Kidney epithelial cell (primary cell): ENCODE measurements at regions not wholly inside any gene's neighbourhood (a gene's known extent, or its start where the extent isn't known, plus 50 kb on each side); places are given as distances from the start of the nearest gene placed in this dataset.

Source experiments
- DNase-seq: peaks from one replicate; pipeline ENCODE4 v3.0.0-alpha.2; 2010; ENCODE audit warnings: low read depth
- H3K27me3 ChIP-seq: 2 replicates; pipeline ENCODE4 v1.6.0; 2011; ENCODE audit warnings: low read length; ENCODE audit not compliant: control insufficient read depth, insufficient read depth
- H3K36me3 ChIP-seq: 2 replicates; pipeline ENCODE4 v1.5.1; 2011; ENCODE audit warnings: low read length; ENCODE audit not compliant: control insufficient read depth, insufficient read depth
- H3K4me3 ChIP-seq: 2 replicates; pipeline ENCODE4 v1.5.1; 2011; ENCODE audit warnings: low read depth, mild to moderate bottlenecking, control low read depth, low read length
- CTCF ChIP-seq: IDR thresholded peaks from 2 replicates; pipeline ENCODE4 v1.5.1; 2011; ENCODE audit warnings: mild to moderate bottlenecking, moderate library complexity, low read length, control low read depth, inconsistent platforms; ENCODE audit not compliant: insufficient read depth, poor library complexity, severe bottlenecking

DNA sequence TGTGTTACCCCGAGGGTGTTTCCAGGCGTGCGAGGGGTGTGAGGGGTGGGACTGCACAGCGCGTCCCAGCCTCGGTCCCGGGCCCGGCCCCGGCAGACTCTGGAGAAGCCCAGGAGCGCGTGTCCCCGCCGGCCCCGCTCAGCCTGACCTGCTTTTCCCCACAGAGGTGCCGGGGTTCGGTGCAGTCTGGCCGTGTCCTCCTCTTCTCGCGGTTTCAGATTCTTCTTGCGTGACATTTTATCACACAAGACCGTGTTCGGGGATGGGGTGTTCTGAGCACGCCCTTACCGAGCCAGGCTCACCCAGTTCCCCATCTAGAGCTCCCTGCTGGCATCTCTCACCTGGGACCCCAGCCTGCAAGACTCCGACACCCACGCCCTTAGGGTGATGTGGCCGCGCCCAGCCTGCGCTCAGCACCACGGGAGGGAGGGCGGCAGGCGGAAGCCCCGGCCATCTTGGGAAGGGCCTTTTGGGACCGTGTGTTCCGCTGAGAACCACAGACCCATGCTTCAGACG is 775.6 kb downstream of the BRD1 start:
- DNase-seq, result no peak
- H3K36me3 ChIP-seq, result no peaks in the 10 kb centered on the region
- H3K4me3 ChIP-seq, result peak overlapping the region; percentile 53
- H3K27me3 ChIP-seq, result no peaks in the 10 kb centered on the region
- no peak for TF ChIP-seq CTCF

GRCh38 chr22:49051491-49052022 is 776.1 kb downstream of the BRD1 start:
- no peak for DNase-seq
- H3K4me3 ChIP-seq, result peak overlapping the region; percentile 53

DNA sequence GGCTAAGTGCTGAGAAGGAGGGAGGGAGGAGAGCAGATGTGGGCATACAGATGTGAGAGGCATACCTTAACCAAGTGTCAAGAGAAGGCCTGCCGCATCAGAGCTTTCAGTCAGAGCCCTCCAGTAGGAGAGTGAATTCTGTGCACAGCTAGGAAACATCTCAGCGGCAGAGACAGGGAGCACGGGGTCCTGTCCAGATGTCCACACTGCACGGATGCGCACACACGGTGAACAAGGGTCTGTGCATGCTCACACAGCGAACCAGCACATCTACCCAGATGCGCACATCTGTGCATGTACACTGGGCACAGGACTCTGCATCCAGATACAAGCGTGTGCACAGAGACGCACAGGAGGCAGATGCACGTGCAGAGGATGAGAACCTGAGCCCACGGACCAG is 778.0 kb downstream of the BRD1 start:
- Histone ChIP-seq H3K36me3 (no peaks in the 10 kb centered on the region), H3K4me3 (no peak overlapping the region), H3K27me3 (no peaks in the 10 kb centered on the region)
- DNase-seq, result no peak
- no peak for TF ChIP-seq CTCF

More at GRCh38 chr22:49051491-49052022, 776.1 kb downstream of the BRD1 start:
- Histone ChIP-seq H3K36me3 (no peaks in the 10 kb centered on the region), H3K27me3 (no peaks in the 10 kb centered on the region)
- no peak for TF ChIP-seq CTCF

GRCh38 chr22:49048591-49048990 is 779.1 kb downstream of the BRD1 start:
- no peak overlapping the region for H3K4me3 ChIP-seq
- DNase-seq, result no peak
- no peak for TF ChIP-seq CTCF
- H3K36me3 ChIP-seq, result no peaks in the 10 kb centered on the region
- H3K27me3 ChIP-seq, result no peaks in the 10 kb centered on the region

GRCh38 chr22:49047447-49047846 is 780.2 kb downstream of the BRD1 start:
- no peaks in the 10 kb centered on the region for H3K36me3 ChIP-seq
- no peaks in the 10 kb centered on the region for H3K27me3 ChIP-seq
- no peak overlapping the region for H3K4me3 ChIP-seq
- TF ChIP-seq CTCF, result no peak
- no peak for DNase-seq
